ENCODE measurements at regions not wholly inside any gene's neighbourhood (a gene's known extent, or its start where the extent isn't known, plus 50 kb on each side); places are given as distances from the start of the nearest gene placed in this dataset.

- no peak for TF ChIP-seq CTCF (IDR thresholded peaks at IDR 0.05; ENCODE audit: insufficient read depth, low read length, poor library complexity, severe bottlenecking)
- no peak for TF ChIP-seq EZH2phosphoT487 (conservative IDR thresholded peaks at IDR 0.05; ENCODE audit: low read length)
Observed at GRCh38 chr16:48441106-48441505, 55.9 kb upstream of the SIAH1 start.
